GM13976 (cell line): ENCODE measurements at regions not wholly inside any gene's neighbourhood (a gene's known extent, or its start where the extent isn't known, plus 50 kb on each side); places are given as distances from the start of the nearest gene placed in this dataset.

Source experiments
- DNase-seq: peaks from one replicate; pipeline ENCODE4 v3.0.0; 2012; ENCODE audit warnings: low spot score
- CTCF ChIP-seq: IDR thresholded peaks from 2 replicates; pipeline ENCODE4 v1.5.1; 2012; ENCODE audit warnings: borderline replicate concordance, mild to moderate bottlenecking; ENCODE audit not compliant: insufficient read depth; ENCODE audit errors: extremely low read depth, missing control alignments, control extremely low read depth
- in situ Hi-C: fragments of 300-500 bp; cut with MboI; formaldehyde crosslinking; loops from one replicate; pipeline ENCODE4 v1.12.0; 2022; ENCODE audit warnings: low sequenced_read_pairs, mixed read lengths, inconsistent platforms; ENCODE audit not compliant: unreplicated experiment

GRCh38 chr1:58924016-58924565 lies 140.2 kb upstream of the JUN start:
- no peak for TF ChIP-seq CTCF
- DNase-seq: no peak
- in situ Hi-C loops: no loop called here

- in situ Hi-C loops: no loop called here
- no peak for TF ChIP-seq CTCF
- no peak for DNase-seq
Observed at GRCh38 chr1:58924821-58925220, 141.0 kb upstream of the JUN start.

GRCh38 chr1:58925247-58925646 lies 141.4 kb upstream of the JUN start:
- TF ChIP-seq CTCF: no peak
- in situ Hi-C loops: no loop called here
- DNase-seq: no peak

- in situ Hi-C loops: no loop called here
- no peak for DNase-seq
- no peak for TF ChIP-seq CTCF
Observed at GRCh38 chr1:58926152-58926551, 142.3 kb upstream of the JUN start.

- DNase-seq: no peak
- TF ChIP-seq CTCF: no peak
- in situ Hi-C loops: no loop called here
Observed at GRCh38 chr1:58927041-58927721, 143.3 kb upstream of the JUN start.

- DNase-seq: no peak
- TF ChIP-seq CTCF: no peak
- in situ Hi-C loops: no loop called here
Observed at GRCh38 chr1:58927722-58928085, 143.9 kb upstream of the JUN start.
